ENCODE measurements at regions not wholly inside any gene's neighbourhood (a gene's known extent, or its start where the extent isn't known, plus 50 kb on each side); places are given as distances from the start of the nearest gene placed in this dataset.

DNA sequence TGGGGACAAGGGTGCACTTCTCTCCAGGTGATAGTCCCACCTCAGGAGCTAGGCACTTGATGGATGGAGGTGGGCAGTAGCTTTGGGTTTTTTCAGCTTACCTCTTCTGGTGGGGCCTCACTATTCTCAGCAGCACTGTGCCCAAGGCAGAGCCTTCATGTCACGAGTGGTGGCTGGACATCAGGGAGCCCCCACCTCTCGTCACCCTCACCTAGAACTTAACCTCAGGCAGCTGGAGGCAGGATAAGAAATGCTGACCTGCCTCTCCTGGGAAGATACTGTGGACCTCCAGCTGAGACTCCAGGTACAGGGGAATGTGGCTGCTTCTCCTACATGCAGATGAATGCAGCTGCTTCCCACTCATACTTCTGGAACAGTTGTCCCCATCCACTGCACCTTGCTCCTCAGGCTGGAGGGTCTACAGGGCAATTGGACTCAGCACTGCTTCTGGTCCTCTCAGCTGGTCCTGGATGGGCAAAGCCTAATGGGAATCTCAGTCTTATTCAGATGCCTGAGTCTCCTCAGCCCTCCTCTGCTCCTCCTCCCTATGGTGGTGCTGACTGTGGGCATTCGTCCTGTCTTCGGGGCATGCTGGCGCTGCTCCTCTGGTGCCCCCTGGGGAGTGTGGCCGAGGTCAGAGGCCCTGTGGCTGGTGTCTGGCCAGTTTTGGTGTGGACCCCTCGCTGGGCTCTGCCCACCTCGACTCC lies 129.9 kb downstream of the KLF13 start:
- no peak for DNase-seq (ENCODE audit: low read depth)

DNA sequence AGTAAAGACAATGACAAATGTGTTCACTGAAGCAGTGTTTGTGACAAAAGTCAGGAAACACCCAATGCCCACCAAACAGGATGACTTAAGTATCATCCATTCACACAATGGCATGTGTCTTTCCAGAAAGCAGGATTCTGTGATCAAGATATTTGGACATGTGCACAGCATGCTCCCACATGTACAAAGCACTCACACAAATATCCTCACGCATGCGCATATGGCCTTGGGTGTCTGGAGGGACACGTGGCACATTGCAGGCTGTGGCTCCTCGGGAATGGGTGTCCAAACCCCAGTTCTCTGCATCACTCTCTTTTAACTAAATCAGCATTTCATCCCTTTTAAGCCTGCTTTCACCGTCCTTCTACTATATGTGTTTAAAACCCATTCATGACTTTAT lies 130.5 kb downstream of the KLF13 start:
- no peak for DNase-seq (ENCODE audit: low read depth)

DNA sequence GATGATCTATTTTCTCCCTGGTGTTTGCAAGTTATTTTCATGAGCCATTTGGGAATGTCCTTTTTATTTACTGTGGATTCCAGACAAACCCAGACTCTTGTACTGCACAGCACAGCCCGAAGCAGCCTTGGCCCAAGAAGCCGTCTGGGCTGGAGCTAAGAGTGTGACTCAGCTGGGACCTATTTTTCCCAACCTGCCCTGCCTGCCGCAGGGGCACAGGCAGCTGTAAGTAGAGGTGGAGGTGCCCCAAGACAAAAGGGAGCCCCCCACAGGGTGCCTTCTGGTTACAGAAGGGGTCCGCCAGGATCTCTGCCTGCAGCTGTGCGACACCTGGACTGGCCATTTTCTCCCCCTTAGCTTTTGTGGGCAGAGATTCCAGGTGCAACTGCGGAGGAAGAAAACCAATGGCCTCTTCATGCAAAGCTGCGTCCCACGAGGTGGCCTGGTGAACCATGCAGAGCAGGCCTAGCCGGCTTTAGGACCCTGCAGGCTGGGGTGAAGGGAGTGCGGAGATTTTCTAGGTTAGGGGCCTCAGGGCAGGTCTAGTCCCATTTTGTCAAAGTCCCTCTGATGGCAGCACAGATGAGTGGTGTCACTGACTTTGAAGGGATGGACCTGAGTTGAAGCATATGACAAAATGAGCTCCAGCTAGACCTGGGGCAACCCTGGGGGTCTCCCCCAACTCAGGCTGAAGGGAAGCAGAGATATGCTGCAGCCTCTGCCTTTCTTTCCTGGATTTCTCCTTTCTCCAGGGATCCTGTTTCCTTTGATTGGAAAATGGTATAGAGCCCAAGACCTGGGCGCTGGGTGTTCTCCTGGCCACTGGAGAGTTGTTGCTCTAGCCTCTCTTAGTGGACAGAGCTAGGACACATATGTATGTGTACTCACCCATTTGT lies 131.2 kb downstream of the KLF13 start:
- DNase-seq (ENCODE audit: low read depth): peak; percentile 22

DNA sequence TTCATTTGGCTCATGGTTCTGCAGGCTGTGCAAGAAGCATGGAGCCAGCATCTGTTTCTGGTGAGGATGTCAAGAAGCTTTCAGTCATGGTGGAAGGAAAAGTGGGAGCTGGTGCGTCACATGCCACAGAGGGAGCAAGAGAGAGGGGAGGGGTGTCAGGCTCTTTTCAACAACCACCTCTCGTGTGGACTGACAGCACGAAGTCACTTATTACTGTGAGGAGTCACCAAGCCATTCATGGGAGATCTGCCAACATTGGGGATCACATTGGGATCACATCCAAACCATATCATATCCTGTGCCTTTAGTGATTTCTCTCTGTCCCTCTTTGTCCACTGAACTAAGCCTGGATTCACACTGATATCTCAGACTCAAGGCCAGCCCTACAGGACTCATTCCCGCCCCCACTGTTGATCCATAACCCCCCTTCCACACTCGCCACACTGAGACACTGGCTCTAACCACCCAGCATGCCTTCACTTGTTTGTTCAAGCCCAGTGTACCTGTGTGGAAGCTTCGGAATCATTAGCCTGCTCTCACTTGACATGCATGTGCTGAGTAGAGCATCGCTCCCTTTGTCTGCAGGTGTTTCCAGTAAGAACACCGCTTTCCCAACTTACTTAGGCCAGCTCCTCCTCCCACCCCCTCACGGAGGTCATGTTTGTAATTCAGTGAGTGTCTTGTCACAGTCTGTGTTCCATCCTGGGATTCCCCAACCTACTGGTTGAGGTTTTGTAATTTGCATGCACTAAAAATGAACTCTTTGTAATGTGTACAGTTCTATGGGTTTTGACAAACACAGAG lies 132.2 kb downstream of the KLF13 start:
- DNase-seq (ENCODE audit: low read depth): no peak

DNA sequence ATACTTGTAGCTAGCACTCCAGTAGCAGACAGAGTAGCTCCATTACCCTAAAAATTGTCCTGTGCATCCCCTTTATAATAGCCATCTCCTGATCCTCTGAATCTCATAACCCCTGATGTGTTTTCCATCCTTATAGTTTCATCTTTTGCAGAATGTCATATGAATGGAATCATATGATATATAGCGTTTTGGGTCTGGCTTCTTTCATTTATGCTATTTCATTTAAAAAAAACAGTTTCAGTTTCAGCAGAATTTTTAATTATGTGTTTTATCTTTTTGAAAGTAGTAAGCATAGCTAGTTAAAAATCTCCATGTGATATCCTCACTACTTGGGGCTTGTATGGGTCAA lies 132.7 kb downstream of the KLF13 start:
- no peak for DNase-seq (ENCODE audit: low read depth)

DNA sequence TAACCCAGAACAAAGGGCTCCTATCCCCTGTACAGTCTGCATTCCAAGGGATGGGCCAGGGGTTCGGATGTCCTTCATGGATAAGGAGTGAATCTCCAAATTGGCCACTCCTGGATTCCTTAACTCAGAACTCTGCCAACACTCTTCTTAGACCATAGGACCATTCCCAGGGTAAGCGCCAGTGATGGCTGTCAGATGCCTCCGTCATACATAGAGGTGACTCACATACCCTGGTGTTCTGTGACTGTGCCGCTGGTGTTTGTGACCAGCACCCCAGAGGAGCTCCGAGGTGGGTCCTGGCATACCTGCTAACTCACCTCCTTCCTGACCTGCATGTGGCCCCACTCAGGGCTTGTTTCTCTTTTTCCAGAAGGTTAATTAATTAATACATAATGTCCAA lies 134.7 kb downstream of the KLF13 start:
- no peak for DNase-seq (ENCODE audit: low read depth)

DNA sequence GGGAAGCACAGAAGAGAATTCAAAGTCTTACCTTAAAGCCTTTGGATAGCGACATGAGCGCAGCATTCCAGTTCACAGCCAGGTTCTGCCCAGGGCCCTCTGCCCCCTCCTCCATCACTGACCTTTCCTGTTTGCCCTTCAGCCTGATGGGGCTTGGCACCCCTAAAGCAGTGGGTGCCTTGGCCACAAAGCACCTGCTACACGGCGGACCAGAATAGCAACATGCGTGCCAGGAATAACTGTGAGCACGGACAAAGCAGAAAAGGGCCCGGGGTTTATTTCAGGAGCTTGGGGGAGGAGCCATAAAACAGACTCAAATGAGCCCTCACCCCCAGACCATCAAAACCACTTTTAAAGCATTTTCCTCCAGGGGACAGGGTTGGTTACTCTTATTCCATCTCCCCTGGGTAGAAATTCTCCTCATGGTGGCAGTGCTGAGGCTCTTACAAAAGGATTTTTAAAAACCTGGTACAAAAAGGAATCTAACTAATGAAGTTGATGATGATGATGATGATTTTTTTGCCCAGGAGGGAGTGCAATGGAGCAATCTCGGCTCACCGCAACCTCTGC lies 135.4 kb downstream of the KLF13 start:
- no peak for DNase-seq (ENCODE audit: low read depth)

DNA sequence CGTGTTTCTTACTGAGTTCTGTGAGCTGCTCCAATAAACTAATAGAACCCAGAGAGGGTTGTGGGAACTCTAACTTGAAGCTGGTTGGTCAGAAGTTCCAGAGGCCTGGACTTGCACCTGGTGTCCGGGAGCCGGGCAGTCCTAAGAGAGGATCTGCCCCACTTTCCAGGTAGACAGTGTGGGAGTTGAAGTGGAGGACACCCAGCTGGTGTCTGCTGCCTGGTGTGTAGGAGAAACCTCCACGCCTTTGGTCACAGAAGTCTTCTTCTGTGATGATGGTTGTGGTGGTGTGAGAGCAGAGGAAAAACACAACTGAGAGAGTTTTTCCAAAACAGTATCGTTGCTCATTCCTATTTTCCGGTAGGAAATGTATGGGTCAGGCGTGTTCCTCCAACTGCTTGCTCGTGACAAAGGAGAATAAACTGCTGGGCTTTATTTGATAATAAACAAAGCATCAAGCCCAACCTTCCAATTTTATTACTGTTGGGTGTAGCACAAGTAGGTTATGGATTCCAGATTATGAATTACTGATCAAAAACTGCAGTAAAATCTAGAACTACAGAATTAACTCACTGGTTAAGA lies 137.0 kb downstream of the KLF13 start:
- no peak for DNase-seq (ENCODE audit: low read depth)

DNA sequence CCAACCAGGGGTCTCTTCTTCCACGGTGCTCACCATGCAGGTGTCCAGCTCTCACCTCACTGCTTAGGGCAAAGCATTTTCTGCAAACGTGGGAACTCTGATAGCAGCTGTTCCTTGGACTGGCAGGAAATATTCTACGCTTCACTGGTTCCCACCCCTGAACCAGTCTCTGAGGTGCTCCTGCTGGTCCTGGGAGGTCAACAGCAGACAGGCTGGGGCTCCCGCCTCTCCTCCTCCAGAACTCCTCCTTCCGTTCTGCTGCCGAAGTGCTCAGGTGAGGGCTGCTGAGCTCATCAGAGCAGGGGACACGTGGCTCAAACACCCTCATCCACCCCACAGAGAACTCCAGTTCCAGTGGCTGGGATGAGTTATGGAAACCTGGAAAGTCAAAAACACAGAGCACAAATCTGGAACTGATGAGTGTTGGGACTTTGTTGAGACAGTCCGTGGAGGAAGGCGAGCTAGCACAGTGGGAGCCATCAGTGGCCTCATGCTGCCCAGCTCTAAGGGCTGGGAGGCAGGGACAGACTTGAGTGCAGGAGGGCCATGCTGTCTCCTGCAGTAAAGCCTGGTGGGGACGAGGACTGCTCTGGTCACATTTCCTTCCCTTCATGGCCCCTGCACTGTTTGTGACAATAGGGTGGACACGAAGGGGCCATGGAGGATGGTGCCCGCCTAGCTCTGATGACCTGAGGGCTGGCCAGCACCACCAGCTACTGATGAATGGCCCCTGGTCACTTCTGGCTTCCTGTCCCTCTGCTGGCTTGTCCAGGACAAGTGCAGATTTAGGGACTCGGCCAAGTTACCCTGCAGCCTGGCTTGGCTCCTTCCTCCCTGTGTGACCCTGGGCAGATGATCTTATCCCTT lies 137.8 kb downstream of the KLF13 start:
- DNase-seq (ENCODE audit: low read depth): no peak

DNA sequence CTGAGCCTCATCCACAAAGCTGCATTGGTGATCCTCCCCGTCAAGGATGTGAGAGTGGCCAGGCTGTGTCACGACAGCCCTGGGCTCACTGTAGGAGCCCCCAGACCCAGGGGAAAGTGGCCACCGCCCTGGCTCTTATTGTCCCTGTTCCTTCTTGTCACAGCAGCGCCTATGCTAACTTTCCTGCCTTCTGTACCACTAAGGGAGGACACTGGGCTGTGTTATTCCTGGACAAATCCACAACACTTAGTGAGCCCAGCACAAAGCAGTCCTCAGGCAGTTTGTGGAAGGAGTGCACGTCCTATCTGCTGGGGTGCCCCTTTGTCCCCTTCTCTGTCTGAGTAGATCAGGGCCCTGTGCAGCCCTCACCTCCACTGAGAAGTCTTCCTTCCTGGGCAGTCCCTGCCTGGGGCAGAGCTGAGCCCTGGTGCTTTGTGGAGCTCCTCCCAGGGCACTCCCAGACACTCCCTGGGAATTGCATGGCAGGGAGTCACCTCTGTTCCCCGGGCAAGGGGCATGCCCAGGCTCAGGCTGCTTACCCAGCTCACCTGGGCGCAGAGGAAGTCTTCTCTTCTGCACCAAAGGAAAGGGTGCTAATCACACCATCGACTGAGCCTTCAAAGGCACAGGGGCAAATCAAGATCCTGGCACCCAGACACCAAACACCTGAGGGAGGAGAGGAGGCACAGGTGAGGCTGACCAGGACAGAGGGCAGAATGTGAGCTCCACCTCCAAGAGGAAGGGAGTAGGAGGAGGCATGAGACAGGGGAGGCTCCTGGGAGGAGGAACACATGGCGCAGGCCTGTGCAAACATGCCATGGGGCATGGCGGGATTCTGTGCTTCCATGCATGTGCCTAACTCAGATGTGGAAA lies 138.7 kb downstream of the KLF13 start:
- no peak for DNase-seq (ENCODE audit: low read depth)

DNA sequence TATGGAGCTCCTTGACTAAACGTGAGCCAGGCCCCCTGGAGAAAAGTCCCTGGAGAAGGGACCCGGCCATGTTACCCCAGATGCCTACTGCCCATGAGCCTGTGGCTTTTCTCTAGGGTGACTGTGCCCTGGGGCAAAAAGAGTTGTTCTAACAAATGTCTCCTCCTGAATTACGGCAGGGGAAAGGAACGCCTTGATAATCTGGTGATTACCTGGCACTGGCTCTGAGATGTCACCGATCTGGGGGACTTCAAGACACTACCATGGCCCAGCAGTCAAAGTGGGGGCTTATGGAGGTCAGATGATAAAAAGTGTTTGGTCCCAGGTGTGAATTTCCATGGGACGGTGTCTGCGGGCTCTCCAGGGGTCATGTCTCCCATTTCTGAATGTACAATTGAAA lies 140.7 kb downstream of the KLF13 start:
- peak; percentile 6 for DNase-seq (ENCODE audit: low read depth)

DNA sequence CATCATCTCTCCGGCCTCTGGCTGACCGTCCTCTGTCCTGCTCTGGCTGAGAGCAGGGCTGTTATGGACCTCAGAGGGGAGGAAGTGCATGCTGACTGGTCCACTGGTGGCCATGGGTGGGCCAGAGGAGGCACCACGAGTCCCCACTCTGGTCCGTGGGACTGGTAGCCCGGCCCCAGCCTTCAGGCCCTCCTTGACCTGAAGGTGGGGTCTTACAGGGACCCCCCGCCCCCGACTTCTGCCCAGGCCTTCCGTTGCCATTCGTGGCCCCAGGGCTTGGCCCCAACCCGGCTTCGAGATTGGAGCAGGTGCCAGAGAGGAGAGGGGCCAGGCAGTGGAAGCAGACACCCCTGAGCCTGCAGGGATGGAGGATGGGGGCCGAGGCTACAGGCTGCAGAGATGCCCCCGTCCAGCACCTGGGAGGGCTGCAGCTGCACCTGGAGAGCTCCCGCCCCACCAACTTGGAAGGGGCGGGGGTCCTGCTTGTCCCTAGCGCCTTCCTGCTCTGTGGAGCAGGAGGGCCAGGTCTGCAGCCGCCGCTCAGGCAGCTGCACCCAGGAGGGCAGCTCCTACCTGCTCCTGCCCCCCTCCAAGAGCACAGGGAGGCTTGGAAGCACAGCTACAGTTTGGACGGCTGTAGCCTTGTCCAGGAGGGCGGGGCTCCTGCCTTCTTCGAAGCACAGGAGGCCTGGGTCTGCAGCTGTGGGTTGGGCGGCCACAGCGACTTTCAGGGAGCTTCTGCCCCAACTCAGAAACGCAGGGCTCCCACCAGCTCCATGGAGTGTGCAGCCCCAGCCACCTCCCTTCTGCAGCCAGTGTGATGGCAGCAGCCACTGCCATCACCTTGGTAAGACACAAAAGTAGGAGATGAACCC lies 142.5 kb downstream of the KLF13 start:
- no peak for DNase-seq (ENCODE audit: low read depth)

DNA sequence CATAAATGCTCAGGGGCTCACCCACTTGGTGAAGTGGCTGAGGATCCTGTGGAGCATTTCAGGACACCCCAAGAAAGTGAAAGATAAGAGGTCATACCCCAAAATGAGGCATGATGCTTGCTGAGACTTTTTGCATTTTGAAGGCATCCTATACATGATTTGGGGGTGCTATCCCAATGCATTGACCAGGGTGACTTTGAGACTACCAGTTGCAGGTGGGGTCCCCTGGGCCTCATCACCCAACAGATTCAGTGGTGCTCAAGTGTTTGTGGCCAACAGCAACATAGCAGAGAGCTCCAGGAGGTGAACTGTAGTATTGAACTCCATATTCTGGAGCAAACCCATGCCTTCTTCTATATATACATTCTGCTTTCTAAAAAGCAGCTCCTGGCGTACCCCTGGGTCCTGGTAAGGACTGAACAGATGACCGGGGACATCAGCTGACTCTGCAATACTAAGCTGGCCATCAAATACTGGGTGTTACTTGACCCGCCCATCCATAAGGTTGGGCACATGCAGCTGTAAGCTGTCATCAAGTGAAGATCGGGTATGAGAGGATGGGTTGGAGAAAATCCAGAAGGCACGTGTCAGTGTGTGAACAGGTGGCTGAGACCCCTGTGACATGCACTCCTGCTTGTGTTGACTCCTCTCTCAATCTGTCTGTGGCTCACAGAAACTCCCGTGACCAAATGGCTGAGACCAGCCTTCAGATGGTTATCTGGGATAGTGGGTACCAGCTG lies 143.3 kb downstream of the KLF13 start:
- no peak for DNase-seq (ENCODE audit: low read depth)

DNA sequence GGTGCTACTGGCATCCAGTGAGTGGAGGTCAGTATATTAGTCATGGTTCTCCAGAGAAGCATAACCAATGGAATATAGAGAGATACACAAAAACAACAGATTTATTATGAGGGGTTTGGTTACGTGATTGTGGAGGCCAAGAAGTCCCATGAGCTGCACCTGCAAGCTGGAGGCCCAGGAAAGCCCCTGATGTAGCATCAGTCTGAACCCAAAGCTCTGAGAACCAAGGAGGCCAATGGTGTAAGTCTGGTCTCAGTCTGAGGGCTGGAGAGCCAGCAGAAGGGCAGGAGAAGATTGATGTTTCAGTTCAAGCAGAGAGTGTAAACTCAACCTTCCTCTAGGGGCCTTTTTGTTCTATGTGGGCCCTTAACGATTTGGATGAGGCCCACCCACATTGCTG lies 144.1 kb downstream of the KLF13 start:
- DNase-seq (ENCODE audit: low read depth): no peak

DNA sequence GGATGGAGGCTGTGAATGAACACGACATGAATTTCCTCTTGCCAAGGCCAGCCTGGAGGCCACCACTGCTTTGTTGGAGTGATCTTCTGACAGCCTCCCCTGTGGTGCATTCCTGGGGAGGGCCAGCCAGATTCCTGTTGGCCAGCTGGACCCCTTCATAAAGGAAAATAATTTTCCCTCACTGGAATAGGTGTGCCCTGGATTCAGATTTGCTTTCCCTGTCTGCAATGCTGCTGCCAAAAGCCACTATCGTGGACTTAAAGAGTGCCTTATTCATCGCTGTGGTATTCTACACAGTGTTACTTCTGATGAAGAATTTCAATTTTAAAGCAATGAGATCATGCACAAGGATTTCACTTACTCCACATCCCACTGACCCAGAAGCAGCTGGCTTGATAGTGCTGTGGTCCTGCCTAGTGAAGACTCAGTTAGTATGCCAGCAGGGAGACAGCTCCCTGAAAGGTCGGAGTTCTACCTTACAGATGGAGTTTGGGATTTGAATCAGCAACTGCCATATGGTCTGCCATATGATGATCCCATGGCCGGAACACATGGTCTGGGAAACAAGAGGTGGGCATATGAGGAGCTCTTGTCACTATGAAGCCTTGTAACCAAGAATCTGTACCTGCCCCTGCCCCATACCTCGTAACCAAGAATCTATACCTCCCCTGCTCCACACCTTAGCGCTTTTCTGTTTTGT lies 145.2 kb downstream of the KLF13 start:
- DNase-seq (ENCODE audit: low read depth): peak; percentile 74

DNA sequence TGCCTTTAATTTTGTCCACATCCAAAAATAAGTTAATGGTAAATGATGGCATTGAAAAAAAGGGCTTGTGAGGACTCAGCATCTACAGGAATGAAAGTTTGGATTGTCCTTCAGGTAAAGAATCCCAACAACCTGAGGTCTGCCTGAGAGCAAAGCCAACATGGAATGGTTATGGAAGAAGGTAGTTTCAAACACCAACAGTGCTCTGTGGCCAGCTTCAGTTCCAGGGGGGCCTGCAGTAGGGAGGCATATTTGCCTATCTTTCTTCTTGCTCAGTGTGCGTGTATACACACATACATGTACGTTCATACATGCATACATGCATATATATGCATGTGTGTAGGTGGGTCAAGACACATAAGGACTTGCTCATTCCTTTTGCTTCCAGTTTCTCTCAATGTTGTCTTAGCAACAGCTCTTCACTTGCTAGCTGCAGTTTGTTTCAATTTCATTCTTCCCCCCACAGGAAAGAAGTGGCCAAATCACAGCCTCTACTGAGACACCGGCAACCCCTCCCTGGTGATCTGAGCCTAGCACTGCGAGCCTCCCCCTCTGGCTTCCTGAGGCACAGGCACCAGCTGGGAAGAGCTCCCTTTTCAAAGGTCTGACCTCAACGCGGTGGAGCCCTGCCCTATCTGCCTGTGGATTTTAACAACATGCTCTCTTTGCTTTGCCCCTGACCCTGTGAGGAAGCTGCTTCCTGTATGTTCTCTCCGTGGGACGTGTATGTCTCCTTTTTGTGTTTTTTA lies 146.2 kb downstream of the KLF13 start:
- peak; percentile 31 for DNase-seq (ENCODE audit: low read depth)
